SU-DHL-6 (cell line): ENCODE measurements at regions not wholly inside any gene's neighbourhood (a gene's known extent, or its start where the extent isn't known, plus 50 kb on each side); places are given as distances from the start of the nearest gene placed in this dataset.

ENCODE experiments used
- EZH2phosphoT487 ChIP-seq: fragments of 200-600 bp; sonication (generic), shearing (Covaris generic); conservative IDR thresholded peaks from 2 replicates; pipeline ENCODE4 v1.6.1; 2018; ENCODE audit warnings: mild to moderate bottlenecking, antibody characterized with exemption, low read length, moderate library complexity, mixed read lengths
- TF ChIP-seq, protein P1 (sequence below): fragments of 200-600 bp; sonication (generic); IDR thresholded peaks from one replicate; pipeline ENCODE4 v1.5.1; 2017; ENCODE audit warnings: antibody characterized with exemption, mild to moderate bottlenecking, low read length, moderate library complexity; ENCODE audit not compliant: insufficient read depth, poor library complexity, severe bottlenecking

DNA sequence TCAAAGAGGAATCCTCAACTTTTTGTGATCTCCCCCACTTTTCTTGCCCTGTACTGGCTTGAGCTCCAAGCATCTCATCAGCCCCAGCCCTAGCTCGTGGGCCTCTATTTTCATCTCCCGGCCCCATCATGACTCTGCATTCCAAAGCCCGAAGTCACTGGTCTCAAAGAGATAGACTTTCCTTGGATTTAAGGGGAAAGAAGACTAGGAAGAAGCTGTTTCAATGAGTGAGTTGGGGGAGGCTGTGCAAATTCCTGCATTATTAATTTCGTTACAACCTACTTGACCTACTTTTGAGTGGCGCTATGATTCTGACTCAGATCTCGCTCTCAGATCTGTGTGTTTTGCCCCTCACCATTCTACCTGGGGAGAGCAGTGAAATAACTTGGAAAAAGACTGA is 266.6 kb upstream of the TBL1XR1 start:
- TF ChIP-seq, protein P1, sequence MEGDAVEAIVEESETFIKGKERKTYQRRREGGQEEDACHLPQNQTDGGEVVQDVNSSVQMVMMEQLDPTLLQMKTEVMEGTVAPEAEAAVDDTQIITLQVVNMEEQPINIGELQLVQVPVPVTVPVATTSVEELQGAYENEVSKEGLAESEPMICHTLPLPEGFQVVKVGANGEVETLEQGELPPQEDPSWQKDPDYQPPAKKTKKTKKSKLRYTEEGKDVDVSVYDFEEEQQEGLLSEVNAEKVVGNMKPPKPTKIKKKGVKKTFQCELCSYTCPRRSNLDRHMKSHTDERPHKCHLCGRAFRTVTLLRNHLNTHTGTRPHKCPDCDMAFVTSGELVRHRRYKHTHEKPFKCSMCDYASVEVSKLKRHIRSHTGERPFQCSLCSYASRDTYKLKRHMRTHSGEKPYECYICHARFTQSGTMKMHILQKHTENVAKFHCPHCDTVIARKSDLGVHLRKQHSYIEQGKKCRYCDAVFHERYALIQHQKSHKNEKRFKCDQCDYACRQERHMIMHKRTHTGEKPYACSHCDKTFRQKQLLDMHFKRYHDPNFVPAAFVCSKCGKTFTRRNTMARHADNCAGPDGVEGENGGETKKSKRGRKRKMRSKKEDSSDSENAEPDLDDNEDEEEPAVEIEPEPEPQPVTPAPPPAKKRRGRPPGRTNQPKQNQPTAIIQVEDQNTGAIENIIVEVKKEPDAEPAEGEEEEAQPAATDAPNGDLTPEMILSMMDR: no peak
- TF ChIP-seq EZH2phosphoT487: no peak
